CD4-positive, alpha-beta T cell treated with Interleukin-6 for 4 hours (primary cell): ENCODE measurements at regions not wholly inside any gene's neighbourhood (a gene's known extent, or its start where the extent isn't known, plus 50 kb on each side); places are given as distances from the start of the nearest gene placed in this dataset.
"Not testable (repeated sequence)": the region's sequence is repeated elsewhere in the genome, so short reads cannot be mapped to it uniquely, and the experiment has no call there.

Experiments
- DNase-seq: peaks from one replicate; pipeline ENCODE4 v3.0.0-alpha.2; 2020; ENCODE audit warnings: mixed read lengths

GRCh38 chr16:61150351-61150750, 885.9 kb downstream of the CDH8 start:
- DNase-seq: no peak

GRCh38 chr16:61149709-61150108, 886.5 kb downstream of the CDH8 start:
- no peak for DNase-seq

GRCh38 chr16:61148930-61149329, 887.3 kb downstream of the CDH8 start:
- DNase-seq: no peak

- DNase-seq: no peak
Measured at GRCh38 chr16:61146429-61146828, 889.8 kb downstream of the CDH8 start.

GRCh38 chr16:61131447-61131846, 904.8 kb downstream of the CDH8 start:
- no peak for DNase-seq

GRCh38 chr16:61128545-61129323, 907.5 kb downstream of the CDH8 start:
- DNase-seq: no peak

GRCh38 chr16:61105544-61105943, 930.7 kb downstream of the CDH8 start:
- DNase-seq: no peak

GRCh38 chr16:61098505-61098904, 937.7 kb downstream of the CDH8 start:
- DNase-seq: no peak

GRCh38 chr16:61091300-61091699, 944.9 kb downstream of the CDH8 start:
- not testable (repeated sequence) for DNase-seq

- DNase-seq: no peak
Measured at GRCh38 chr16:61083711-61084110, 952.5 kb downstream of the CDH8 start.

- DNase-seq: no peak
Measured at GRCh38 chr16:61074324-61074723, 961.9 kb downstream of the CDH8 start.

- DNase-seq: no peak
Measured at GRCh38 chr16:61057635-61058034, 978.6 kb downstream of the CDH8 start.

GRCh38 chr16:61050547-61050946, 985.7 kb downstream of the CDH8 start:
- no peak for DNase-seq

- DNase-seq: no peak
Measured at GRCh38 chr16:61045931-61046330, 990.3 kb downstream of the CDH8 start.

GRCh38 chr16:61042737-61043136, 993.5 kb downstream of the CDH8 start:
- no peak for DNase-seq

- DNase-seq: no peak
Measured at GRCh38 chr16:61030616-61031015, 1005.6 kb downstream of the CDH8 start.

- DNase-seq: no peak
Measured at GRCh38 chr16:61024180-61024900, 1011.9 kb downstream of the CDH8 start.

- no peak for DNase-seq
Measured at GRCh38 chr16:61014869-61015268, 1021.4 kb downstream of the CDH8 start.

- no peak for DNase-seq
Measured at GRCh38 chr16:61007694-61008093, 1028.5 kb downstream of the CDH8 start.

GRCh38 chr16:61005952-61006351, 1030.3 kb downstream of the CDH8 start:
- DNase-seq: no peak

- no peak for DNase-seq
Measured at GRCh38 chr16:61002479-61003204, 1033.6 kb downstream of the CDH8 start.

GRCh38 chr16:60991886-60992285, 1044.4 kb downstream of the CDH8 start:
- DNase-seq: no peak

- no peak for DNase-seq
Measured at GRCh38 chr16:60989592-60989991, 1046.6 kb downstream of the CDH8 start.

GRCh38 chr16:60979119-60979518, 1057.1 kb downstream of the CDH8 start:
- no peak for DNase-seq
